ENCODE measurements at regions not wholly inside any gene's neighbourhood (a gene's known extent, or its start where the extent isn't known, plus 50 kb on each side); places are given as distances from the start of the nearest gene placed in this dataset.
"Not testable (repeated sequence)": the region's sequence is repeated elsewhere in the genome, so short reads cannot be mapped to it uniquely, and the experiment has no call there.

GRCh38 chr15:34528055-34528754 is 55.2 kb downstream of the GOLGA8B start:
- H3K36me3 ChIP-seq; H3K9me3 ChIP-seq; H3K27me3 ChIP-seq; DNase-seq (ENCODE audit: extremely low spot score); H3K27ac ChIP-seq (replicated peaks in 1 of 4); H3K4me1 ChIP-seq; intact Hi-C loops (cut with DNase I); H3K4me3 ChIP-seq: not testable (repeated sequence)
- WGBS = no CpG with 5 or more reads among the region's 20 CpGs

- intact Hi-C loops (cut with DNase I); H3K4me3 ChIP-seq; H3K4me1 ChIP-seq; H3K27ac ChIP-seq (replicated peaks in 1 of 4); H3K9me3 ChIP-seq; DNase-seq (ENCODE audit: extremely low spot score); H3K36me3 ChIP-seq; H3K27me3 ChIP-seq: not testable (repeated sequence)
- no CpG with 5 or more reads among the region's 13 CpGs for WGBS
Observed at GRCh38 chr15:34527641-34528040, 55.8 kb downstream of the GOLGA8B start.

- H3K27ac ChIP-seq (replicated peaks in 1 of 4); intact Hi-C loops (cut with DNase I); H3K9me3 ChIP-seq; H3K4me1 ChIP-seq; H3K4me3 ChIP-seq; DNase-seq (ENCODE audit: extremely low spot score); H3K27me3 ChIP-seq; H3K36me3 ChIP-seq: not testable (repeated sequence)
- TF ChIP-seq, protein P1, sequence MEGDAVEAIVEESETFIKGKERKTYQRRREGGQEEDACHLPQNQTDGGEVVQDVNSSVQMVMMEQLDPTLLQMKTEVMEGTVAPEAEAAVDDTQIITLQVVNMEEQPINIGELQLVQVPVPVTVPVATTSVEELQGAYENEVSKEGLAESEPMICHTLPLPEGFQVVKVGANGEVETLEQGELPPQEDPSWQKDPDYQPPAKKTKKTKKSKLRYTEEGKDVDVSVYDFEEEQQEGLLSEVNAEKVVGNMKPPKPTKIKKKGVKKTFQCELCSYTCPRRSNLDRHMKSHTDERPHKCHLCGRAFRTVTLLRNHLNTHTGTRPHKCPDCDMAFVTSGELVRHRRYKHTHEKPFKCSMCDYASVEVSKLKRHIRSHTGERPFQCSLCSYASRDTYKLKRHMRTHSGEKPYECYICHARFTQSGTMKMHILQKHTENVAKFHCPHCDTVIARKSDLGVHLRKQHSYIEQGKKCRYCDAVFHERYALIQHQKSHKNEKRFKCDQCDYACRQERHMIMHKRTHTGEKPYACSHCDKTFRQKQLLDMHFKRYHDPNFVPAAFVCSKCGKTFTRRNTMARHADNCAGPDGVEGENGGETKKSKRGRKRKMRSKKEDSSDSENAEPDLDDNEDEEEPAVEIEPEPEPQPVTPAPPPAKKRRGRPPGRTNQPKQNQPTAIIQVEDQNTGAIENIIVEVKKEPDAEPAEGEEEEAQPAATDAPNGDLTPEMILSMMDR (IDR thresholded peaks at IDR 0.05) = peak in 2 of 3 experiments; percentile 22 to 33
- no CpG with 5 or more reads among the region's 12 CpGs for WGBS
Observed at GRCh38 chr15:34523849-34524248, 59.6 kb downstream of the GOLGA8B start.

DNA sequence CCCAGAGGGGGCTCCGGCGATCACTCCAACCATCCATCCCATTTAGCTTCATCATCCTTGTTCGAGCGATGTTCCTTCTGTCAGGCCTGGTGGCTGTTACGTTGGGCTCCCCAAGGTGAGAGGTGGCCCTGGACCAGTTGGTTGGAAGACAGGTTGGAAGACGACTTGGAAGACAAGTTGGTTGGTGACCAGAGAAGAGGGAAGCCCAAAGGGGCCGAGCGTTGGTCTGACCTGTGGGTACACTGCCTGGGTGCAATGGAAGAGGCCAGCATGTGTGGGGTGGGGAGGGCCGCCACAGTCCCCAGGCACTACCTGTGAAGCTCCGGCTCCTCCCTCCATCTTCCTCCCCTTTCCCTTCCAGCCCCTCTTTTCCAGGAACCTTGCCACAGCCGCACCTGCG is 60.9 kb downstream of the GOLGA8B start:
- H3K27ac ChIP-seq (replicated peaks in 1 of 4); DNase-seq (ENCODE audit: extremely low spot score); H3K4me1 ChIP-seq; intact Hi-C loops (cut with DNase I); H3K27me3 ChIP-seq; H3K36me3 ChIP-seq; H3K9me3 ChIP-seq; H3K4me3 ChIP-seq: not testable (repeated sequence)
- 82% methylated on average over 7 of the region's 12 CpGs for WGBS

GRCh38 chr15:34521802-34522485 is 61.5 kb downstream of the GOLGA8B start:
- intact Hi-C loops (cut with DNase I); H3K4me1 ChIP-seq; DNase-seq (ENCODE audit: extremely low spot score); H3K9me3 ChIP-seq; H3K27ac ChIP-seq (replicated peaks in 1 of 4); H3K27me3 ChIP-seq; H3K4me3 ChIP-seq; H3K36me3 ChIP-seq: not testable (repeated sequence)
- no CpG with 5 or more reads among the region's 10 CpGs for WGBS

GRCh38 chr15:34520566-34520965 is 62.9 kb downstream of the GOLGA8B start:
- DNase-seq (ENCODE audit: extremely low spot score) = peak; percentile 86
- Histone ChIP-seq H3K4me3 (no peak overlapping the region), H3K36me3 (no peaks in the 10 kb centered on the region), H3K9me3 (no peaks in the 10 kb centered on the region), H3K27me3 (peaks cover 0 to 3% (median 0%) of the 10 kb centered on the region in 4 donors), H3K4me1 (no peaks in the 10 kb centered on the region), H3K27ac (replicated peaks in 1 of 4) (no peak overlapping the region)
- TF ChIP-seq EP300 (IDR thresholded peaks at IDR 0.05) (no peak), POLR2A (IDR thresholded peaks at IDR 0.05; ENCODE audit: low read depth) (no peak), POLR2AphosphoS5 (IDR thresholded peaks at IDR 0.05) (no peak)
- TF ChIP-seq, protein P1 (IDR thresholded peaks at IDR 0.05) = no peak
- 76% methylated on average over 6 of the region's 11 CpGs for WGBS
- intact Hi-C loops (cut with DNase I) = no loop called here

DNA sequence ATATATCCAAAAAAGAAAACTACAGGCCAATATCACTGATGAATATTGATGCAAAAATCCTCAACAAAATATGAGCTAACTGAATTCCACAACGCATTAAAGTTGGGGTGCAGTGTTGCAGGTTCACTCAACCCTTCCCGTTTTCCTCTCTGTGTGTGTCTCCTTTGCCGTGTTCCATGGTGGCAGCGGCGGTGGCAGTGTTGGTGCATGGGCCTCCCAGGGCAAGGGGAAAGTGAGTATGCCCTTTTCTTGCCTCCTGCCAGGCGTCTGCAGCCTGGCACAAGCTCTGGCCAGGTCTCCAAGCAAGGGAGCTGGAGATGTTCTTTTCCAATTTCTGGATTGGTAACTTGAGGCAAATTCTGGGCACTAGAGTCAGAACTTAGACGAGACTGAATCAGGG is 63.4 kb downstream of the GOLGA8B start:
- DNase-seq (ENCODE audit: extremely low spot score) = peak; percentile 85
- H3K36me3 ChIP-seq; H3K27me3 ChIP-seq; intact Hi-C loops (cut with DNase I); H3K27ac ChIP-seq (replicated peaks in 1 of 4); H3K4me1 ChIP-seq; H3K9me3 ChIP-seq; H3K4me3 ChIP-seq: not testable (repeated sequence)
- 96% methylated on average over 6 of the region's 7 CpGs for WGBS

Measured in esophagus muscularis mucosa (tissue), 4 donors.